A549 (cell line): ENCODE measurements at regions not wholly inside any gene's neighbourhood (a gene's known extent, or its start where the extent isn't known, plus 50 kb on each side); places are given as distances from the start of the nearest gene placed in this dataset.

Source experiments
- ATAC-seq, 2 experiments: fragments of 200-7000 bp in 1 of 2; fragments of >200 bp in 1 of 2; cut with Nextera tagmentation in 1 of 2; cut with Tn5 transposase in 1 of 2; 3 replicates each; pipeline versions ENCODE4 v1.8.0 to v1.9.1; 2018 to 2020; ENCODE audit warnings: mild to moderate bottlenecking in 1 of 2, moderate library complexity in 1 of 2
- CTCF ChIA-PET: fragments of 300-600 bp; sonication (Branson Sonifier 250); formaldehyde crosslinking; extraction: SDS; loops from one replicate; lab custom pipeline; 2021; ENCODE audit warnings: antibody characterized with exemption, inconsistent platforms; lab: Yijun Ruan, JAX
- POLR2A ChIA-PET: fragments of 350-600 bp; formaldehyde crosslinking; extraction: SDS; loops from one replicate; lab custom pipeline; 2021; ENCODE audit warnings: antibody characterized with exemption, inconsistent platforms; lab: Yijun Ruan, JAX
- DNase-seq, 2 experiments: peaks; one replicate each; pipeline versions ENCODE4 v3.0.0 to v3.0.0-alpha.2; 2011 to 2016; ENCODE audit warnings: low read depth in 1 of 2, low spot score in 1 of 2
- FAIRE-seq: peaks from 2 replicates; lab custom pipeline; 2011; peaks lifted over from hg19 to GRCh38; lab: Jason Lieb, UNC
- H3K27ac ChIP-seq, 2 experiments: fragments of >200 bp; sonication (Bioruptor Twin); formaldehyde crosslinking; 3 replicates each; pipeline ENCODE4 v1.5.1; 2016 to 2017
- H3K4me1 ChIP-seq: fragments of >200 bp; sonication (Bioruptor Twin); formaldehyde crosslinking; 3 replicates; pipeline ENCODE4 v1.6.1; 2016
- H3K4me2 ChIP-seq: fragments of >200 bp; sonication (Bioruptor Twin); formaldehyde crosslinking; 3 replicates; pipeline ENCODE4 v1.6.1; 2016
- H3K4me3 ChIP-seq: fragments of >200 bp; sonication (Bioruptor Twin); formaldehyde crosslinking; 3 replicates; pipeline ENCODE4 v1.5.1; 2016
- H3K9me3 ChIP-seq: fragments of >200 bp; sonication (Bioruptor Twin); formaldehyde crosslinking; 3 replicates; pipeline ENCODE4 v1.6.1; 2016
- CBX8 ChIP-seq: fragments of 200-600 bp; sonication (generic); IDR thresholded peaks from 2 replicates; pipeline ENCODE4 v1.6.1; 2016
- CEBPB ChIP-seq, 2 experiments: fragments of >200 bp in 1 of 2; sonication (Bioruptor Twin) in 1 of 2; formaldehyde crosslinking in 1 of 2; IDR thresholded peaks; 2 replicates each; pipeline ENCODE4 v1.6.1; 2012 to 2016
- EHF ChIP-seq: fragments of 250-450 bp; sonication (Bioruptor Pico); IDR thresholded peaks from 2 replicates; pipeline ENCODE4 v1.5.0; 2020; ENCODE audit warnings: mild to moderate bottlenecking
- EP300 ChIP-seq, 2 experiments: fragments of >200 bp; sonication (Bioruptor Twin); formaldehyde crosslinking; IDR thresholded peaks; 2 replicates in 1 of 2; 3 replicates in 1 of 2; pipeline ENCODE4 v1.6.1; 2016 to 2017
- ESRRA ChIP-seq: fragments of 150-350 bp; IDR thresholded peaks from 2 replicates; pipeline ENCODE4 v1.6.1; 2014; ENCODE audit warnings: mild to moderate bottlenecking, low read length, borderline replicate concordance
- FOSB ChIP-seq: fragments of 250-450 bp; sonication (Bioruptor Pico); IDR thresholded peaks from 2 replicates; pipeline ENCODE4 v1.5.0; 2020; ENCODE audit warnings: mild to moderate bottlenecking, moderate library complexity
- FOXS1 ChIP-seq: fragments of 250-450 bp; sonication (Bioruptor Pico); IDR thresholded peaks from 2 replicates; pipeline ENCODE4 v1.5.0; 2020; ENCODE audit warnings: mild to moderate bottlenecking, moderate library complexity
- HDAC2 ChIP-seq: fragments of 200-600 bp; sonication (generic); IDR thresholded peaks from 2 replicates; pipeline ENCODE4 v1.6.1; 2016
- HOXA7 ChIP-seq: fragments of 250-450 bp; sonication (Bioruptor Pico); IDR thresholded peaks from 2 replicates; pipeline ENCODE4 v1.5.0; 2020; ENCODE audit warnings: mild to moderate bottlenecking, moderate library complexity
- JUNB ChIP-seq: fragments of >200 bp; sonication (Bioruptor Twin); formaldehyde crosslinking; IDR thresholded peaks from 2 replicates; pipeline ENCODE4 v1.6.1; 2016
- MYC ChIP-seq: IDR thresholded peaks from 2 replicates; pipeline ENCODE4 v1.6.1; 2012; ENCODE audit warnings: mild to moderate bottlenecking, inconsistent platforms, low read length, improper control_type of control experiment, borderline replicate concordance
- NPAS2 ChIP-seq: fragments of 250-450 bp; sonication (Bioruptor Pico); IDR thresholded peaks from 2 replicates; pipeline ENCODE4 v1.8.0; 2022; ENCODE audit warnings: mild to moderate bottlenecking, moderate library complexity, borderline replicate concordance
- PHF8 ChIP-seq: fragments of 200-600 bp; sonication (generic); IDR thresholded peaks from 2 replicates; pipeline ENCODE4 v1.6.1; 2016; ENCODE audit warnings: low read depth, mild to moderate bottlenecking, antibody characterized with exemption, moderate library complexity, borderline replicate concordance
- RAD21 ChIP-seq, 2 experiments: fragments of >200 bp in 1 of 2; sonication (Bioruptor Twin) in 1 of 2; formaldehyde crosslinking in 1 of 2; IDR thresholded peaks in 1 of 2; conservative IDR thresholded peaks in 1 of 2; 2 replicates in 1 of 2; 3 replicates in 1 of 2; pipeline ENCODE4 v1.6.1; 2012 to 2018; ENCODE audit warnings: inconsistent platforms in 1 of 2
- RARB ChIP-seq: fragments of 250-450 bp; sonication (Bioruptor Pico); IDR thresholded peaks from 2 replicates; pipeline ENCODE4 v1.8.0; 2021; ENCODE audit warnings: mild to moderate bottlenecking, moderate library complexity
- SMC3 ChIP-seq: fragments of >200 bp; sonication (Bioruptor Twin); formaldehyde crosslinking; IDR thresholded peaks from 3 replicates; pipeline ENCODE4 v1.6.1; 2018; ENCODE audit warnings: inconsistent platforms
- TP53 ChIP-seq: fragments of 250-450 bp; sonication (Bioruptor Pico); IDR thresholded peaks from 2 replicates; pipeline ENCODE4 v1.5.0; 2021; ENCODE audit warnings: mild to moderate bottlenecking, moderate library complexity
- ZSCAN20 ChIP-seq: fragments of 250-450 bp; sonication (Bioruptor Pico); IDR thresholded peaks from 2 replicates; pipeline ENCODE4 v1.8.0; 2022; ENCODE audit warnings: mild to moderate bottlenecking, moderate library complexity
- WGBS: methylation state at CpG from one replicate; pipeline ENCODE4 v1.1.6; 2017; ENCODE audit errors: missing lambda C conversion rate; 5-methylcytosine and 5-hydroxymethylcytosine counted together
- TF ChIP-seq, protein P1 (sequence below): fragments of >200 bp; sonication (Bioruptor Twin); formaldehyde crosslinking; IDR thresholded peaks from 3 replicates; pipeline ENCODE4 v1.6.1; 2016
- TF ChIP-seq, protein P2 (sequence below): fragments of 250-450 bp; sonication (Bioruptor Pico); IDR thresholded peaks from 2 replicates; pipeline ENCODE4 v1.5.0; 2021; ENCODE audit warnings: mild to moderate bottlenecking, moderate library complexity, borderline replicate concordance
- TF ChIP-seq, protein P3 (sequence below): fragments of 200-600 bp; sonication (generic); IDR thresholded peaks from 2 replicates; pipeline ENCODE4 v1.6.1; 2016; ENCODE audit warnings: antibody characterized with exemption, mild to moderate bottlenecking, moderate library complexity
- TF ChIP-seq, protein P4 (sequence below): IDR thresholded peaks from 2 replicates; pipeline ENCODE4 v1.6.1; 2012
- TF ChIP-seq, protein P5 (sequence below): fragments of >200 bp; sonication (Bioruptor Twin); formaldehyde crosslinking; IDR thresholded peaks from 2 replicates; pipeline ENCODE4 v1.6.1; 2016
- TF ChIP-seq, protein P6 (sequence below): IDR thresholded peaks from 2 replicates; pipeline ENCODE4 v1.6.1; 2012; ENCODE audit warnings: low read depth, borderline replicate concordance

DNA sequence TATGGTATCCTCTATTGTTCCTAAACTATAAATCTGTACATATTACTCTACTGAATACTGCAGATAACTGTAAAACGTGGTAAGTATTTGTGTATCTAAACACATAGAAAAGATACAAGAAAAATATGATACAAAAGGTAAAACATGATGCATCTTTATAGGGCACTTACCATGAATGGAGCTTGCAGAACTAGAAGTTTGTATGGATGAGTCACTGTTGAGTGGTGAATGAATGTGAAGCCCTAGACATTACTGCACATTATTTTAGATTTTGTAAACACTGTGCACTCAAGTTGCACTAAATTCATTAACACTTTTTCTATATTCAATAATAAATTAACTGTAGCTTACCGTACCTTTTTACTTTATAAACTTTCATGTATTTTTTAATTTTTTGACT, 357.5 kb downstream of the ZWINT start:
- H3K4me3 ChIP-seq: no peak overlapping the region
- ATAC-seq: no peak
- no peak for FAIRE-seq
- no peak overlapping the region for H3K27ac ChIP-seq
- CTCF ChIA-PET: no interaction called here
- TF ChIP-seq TP53 (CRISPR knock-in tag): no peak
- no peak for TF ChIP-seq HDAC2
- TF ChIP-seq, protein P1, sequence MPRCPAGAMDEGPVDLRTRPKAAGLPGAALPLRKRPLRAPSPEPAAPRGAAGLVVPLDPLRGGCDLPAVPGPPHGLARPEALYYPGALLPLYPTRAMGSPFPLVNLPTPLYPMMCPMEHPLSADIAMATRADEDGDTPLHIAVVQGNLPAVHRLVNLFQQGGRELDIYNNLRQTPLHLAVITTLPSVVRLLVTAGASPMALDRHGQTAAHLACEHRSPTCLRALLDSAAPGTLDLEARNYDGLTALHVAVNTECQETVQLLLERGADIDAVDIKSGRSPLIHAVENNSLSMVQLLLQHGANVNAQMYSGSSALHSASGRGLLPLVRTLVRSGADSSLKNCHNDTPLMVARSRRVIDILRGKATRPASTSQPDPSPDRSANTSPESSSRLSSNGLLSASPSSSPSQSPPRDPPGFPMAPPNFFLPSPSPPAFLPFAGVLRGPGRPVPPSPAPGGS: no peak
- TF ChIP-seq RARB (CRISPR knock-in tag): no peak
- no peak for TF ChIP-seq CEBPB (IDR thresholded peaks at IDR 0.05)
- no peak for TF ChIP-seq ZSCAN20 (CRISPR knock-in tag)
- TF ChIP-seq, protein P2, sequence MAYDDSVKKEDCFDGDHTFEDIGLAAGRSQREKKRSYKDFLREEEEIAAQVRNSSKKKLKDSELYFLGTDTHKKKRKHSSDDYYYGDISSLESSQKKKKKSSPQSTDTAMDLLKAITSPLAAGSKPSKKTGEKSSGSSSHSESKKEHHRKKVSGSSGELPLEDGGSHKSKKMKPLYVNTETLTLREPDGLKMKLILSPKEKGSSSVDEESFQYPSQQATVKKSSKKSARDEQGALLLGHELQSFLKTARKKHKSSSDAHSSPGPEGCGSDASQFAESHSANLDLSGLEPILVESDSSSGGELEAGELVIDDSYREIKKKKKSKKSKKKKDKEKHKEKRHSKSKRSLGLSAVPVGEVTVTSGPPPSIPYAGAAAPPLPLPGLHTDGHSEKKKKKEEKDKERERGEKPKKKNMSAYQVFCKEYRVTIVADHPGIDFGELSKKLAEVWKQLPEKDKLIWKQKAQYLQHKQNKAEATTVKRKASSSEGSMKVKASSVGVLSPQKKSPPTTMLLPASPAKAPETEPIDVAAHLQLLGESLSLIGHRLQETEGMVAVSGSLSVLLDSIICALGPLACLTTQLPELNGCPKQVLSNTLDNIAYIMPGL (CRISPR knock-in tag): no peak
- TF ChIP-seq PHF8: no peak
- TF ChIP-seq, protein P3, sequence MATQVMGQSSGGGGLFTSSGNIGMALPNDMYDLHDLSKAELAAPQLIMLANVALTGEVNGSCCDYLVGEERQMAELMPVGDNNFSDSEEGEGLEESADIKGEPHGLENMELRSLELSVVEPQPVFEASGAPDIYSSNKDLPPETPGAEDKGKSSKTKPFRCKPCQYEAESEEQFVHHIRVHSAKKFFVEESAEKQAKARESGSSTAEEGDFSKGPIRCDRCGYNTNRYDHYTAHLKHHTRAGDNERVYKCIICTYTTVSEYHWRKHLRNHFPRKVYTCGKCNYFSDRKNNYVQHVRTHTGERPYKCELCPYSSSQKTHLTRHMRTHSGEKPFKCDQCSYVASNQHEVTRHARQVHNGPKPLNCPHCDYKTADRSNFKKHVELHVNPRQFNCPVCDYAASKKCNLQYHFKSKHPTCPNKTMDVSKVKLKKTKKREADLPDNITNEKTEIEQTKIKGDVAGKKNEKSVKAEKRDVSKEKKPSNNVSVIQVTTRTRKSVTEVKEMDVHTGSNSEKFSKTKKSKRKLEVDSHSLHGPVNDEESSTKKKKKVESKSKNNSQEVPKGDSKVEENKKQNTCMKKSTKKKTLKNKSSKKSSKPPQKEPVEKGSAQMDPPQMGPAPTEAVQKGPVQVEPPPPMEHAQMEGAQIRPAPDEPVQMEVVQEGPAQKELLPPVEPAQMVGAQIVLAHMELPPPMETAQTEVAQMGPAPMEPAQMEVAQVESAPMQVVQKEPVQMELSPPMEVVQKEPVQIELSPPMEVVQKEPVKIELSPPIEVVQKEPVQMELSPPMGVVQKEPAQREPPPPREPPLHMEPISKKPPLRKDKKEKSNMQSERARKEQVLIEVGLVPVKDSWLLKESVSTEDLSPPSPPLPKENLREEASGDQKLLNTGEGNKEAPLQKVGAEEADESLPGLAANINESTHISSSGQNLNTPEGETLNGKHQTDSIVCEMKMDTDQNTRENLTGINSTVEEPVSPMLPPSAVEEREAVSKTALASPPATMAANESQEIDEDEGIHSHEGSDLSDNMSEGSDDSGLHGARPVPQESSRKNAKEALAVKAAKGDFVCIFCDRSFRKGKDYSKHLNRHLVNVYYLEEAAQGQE: no peak
- no peak for TF ChIP-seq ESRRA
- no peak for TF ChIP-seq EP300 (IDR thresholded peaks at IDR 0.05)
- no peak for TF ChIP-seq FOXS1 (CRISPR knock-in tag)
- no peak for TF ChIP-seq JUNB
- TF ChIP-seq, protein P4, sequence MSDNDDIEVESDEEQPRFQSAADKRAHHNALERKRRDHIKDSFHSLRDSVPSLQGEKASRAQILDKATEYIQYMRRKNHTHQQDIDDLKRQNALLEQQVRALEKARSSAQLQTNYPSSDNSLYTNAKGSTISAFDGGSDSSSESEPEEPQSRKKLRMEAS: no peak
- TF ChIP-seq, protein P5, sequence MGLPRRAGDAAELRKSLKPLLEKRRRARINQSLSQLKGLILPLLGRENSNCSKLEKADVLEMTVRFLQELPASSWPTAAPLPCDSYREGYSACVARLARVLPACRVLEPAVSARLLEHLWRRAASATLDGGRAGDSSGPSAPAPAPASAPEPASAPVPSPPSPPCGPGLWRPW: no peak
- TF ChIP-seq, all 56 proteins: peak for 0
- POLR2A ChIA-PET: no interaction called here
- no peak overlapping the region for H3K4me2 ChIP-seq
- no peaks in the 10 kb centered on the region for H3K4me1 ChIP-seq
- DNase-seq: no peak
- WGBS: 45% methylated on average over 2 of the region's 2 CpGs
- no peaks in the 10 kb centered on the region for H3K9me3 ChIP-seq

DNA sequence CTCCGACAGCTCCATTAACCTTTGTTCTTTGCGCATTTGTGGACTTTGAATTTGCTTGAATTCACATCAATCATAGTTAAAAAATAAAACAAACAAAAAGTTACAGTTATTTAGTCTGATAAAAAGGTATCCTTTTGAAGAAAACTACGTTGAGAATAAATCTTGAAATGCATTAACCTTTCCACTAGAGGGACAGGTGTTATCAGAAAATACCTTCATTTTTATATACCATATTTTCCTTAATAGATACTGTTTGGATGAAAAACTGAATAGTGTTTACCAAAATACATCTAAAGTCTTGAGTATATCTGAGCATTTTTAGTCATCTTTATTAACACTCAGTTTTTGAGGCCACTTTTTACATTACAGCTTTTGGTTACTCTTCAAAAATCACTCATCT, 371.9 kb downstream of the ZWINT start:
- H3K27ac ChIP-seq: no peak overlapping the region
- no peak for ATAC-seq
- TF ChIP-seq TP53 (CRISPR knock-in tag): no peak
- H3K4me2 ChIP-seq: no peak overlapping the region
- CTCF ChIA-PET: no interaction called here
- DNase-seq: no peak
- peak; percentile 51 for FAIRE-seq
- H3K9me3 ChIP-seq: no peaks in the 10 kb centered on the region
- H3K4me1 ChIP-seq: no peaks in the 10 kb centered on the region
- H3K4me3 ChIP-seq: no peak overlapping the region
- POLR2A ChIA-PET: no interaction called here
- 31% methylated on average over 3 of the region's 3 CpGs for WGBS

DNA sequence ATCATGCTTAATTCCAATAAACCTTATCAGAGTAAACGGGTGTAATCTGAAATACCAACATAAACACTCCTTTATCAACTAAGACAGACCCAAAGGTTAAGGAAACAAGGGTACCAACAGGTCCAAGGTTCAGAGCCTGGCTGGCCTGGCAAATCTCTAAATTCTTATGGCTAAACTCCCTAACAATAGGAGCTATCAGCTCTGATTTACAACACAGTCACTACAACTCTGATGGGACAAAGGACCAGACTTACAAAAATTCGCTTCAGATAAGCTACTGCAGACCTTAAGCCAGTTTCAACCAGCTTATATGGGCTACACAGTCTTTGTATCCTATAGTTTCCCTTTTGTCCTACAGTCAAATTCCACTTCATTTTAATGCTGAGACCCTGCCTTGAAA, 381.9 kb downstream of the ZWINT start:
- DNase-seq (no peak), FAIRE-seq (no peak), ATAC-seq (no peak)
- H3K4me2 ChIP-seq: no peak overlapping the region
- ChIA-PET POLR2A (no interaction called here), CTCF (no interaction called here)
- H3K4me1 ChIP-seq: no peaks in the 10 kb centered on the region
- WGBS: 3% methylated on average over 2 of the region's 2 CpGs
- H3K9me3 ChIP-seq: no peaks in the 10 kb centered on the region; the same call in 2 of the 3 replicates
- no peak for TF ChIP-seq NPAS2 (CRISPR knock-in tag)
- TF ChIP-seq HDAC2: no peak
- no peak for TF ChIP-seq SMC3
- TF ChIP-seq EP300 (IDR thresholded peaks at IDR 0.05): no peak
- TF ChIP-seq FOSB: no peak
- TF ChIP-seq HOXA7 (CRISPR knock-in tag): no peak
- no peak for TF ChIP-seq EHF (CRISPR knock-in tag)
- TF ChIP-seq ESRRA: no peak
- TF ChIP-seq, protein P6, sequence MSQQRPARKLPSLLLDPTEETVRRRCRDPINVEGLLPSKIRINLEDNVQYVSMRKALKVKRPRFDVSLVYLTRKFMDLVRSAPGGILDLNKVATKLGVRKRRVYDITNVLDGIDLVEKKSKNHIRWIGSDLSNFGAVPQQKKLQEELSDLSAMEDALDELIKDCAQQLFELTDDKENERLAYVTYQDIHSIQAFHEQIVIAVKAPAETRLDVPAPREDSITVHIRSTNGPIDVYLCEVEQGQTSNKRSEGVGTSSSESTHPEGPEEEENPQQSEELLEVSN: no peak
- no peak for TF ChIP-seq FOXS1 (CRISPR knock-in tag)
- no peak for TF ChIP-seq RAD21 (conservative IDR thresholded peaks at IDR 0.05 in 1 of 2, IDR thresholded peaks at IDR 0.05 in 1 of 2)
- no peak for TF ChIP-seq MYC
- no peak for TF ChIP-seq CBX8
- H3K27ac ChIP-seq: no peak overlapping the region
- H3K4me3 ChIP-seq: no peak overlapping the region
